Hematopoietic multipotent progenitor cell treated with erythropoietin and hydrocortisone succinate and interleukin-3 and kit ligand, for 6 days (in vitro differentiated cells): ENCODE measurements at regions not wholly inside any gene's neighbourhood (a gene's known extent, or its start where the extent isn't known, plus 50 kb on each side); places are given as distances from the start of the nearest gene placed in this dataset.
"Not testable (repeated sequence)": the region's sequence is repeated elsewhere in the genome, so short reads cannot be mapped to it uniquely, and the experiment has no call there.

Source experiments
- DNase-seq: peaks from one replicate; pipeline ENCODE4 v3.0.0-alpha.2; 2015

GRCh38 chr5:125657936-125658335 is 765.3 kb upstream of the GRAMD2B start:
- DNase-seq, result no peak

GRCh38 chr5:125659316-125660023 is 763.7 kb upstream of the GRAMD2B start:
- no peak for DNase-seq

GRCh38 chr5:125660231-125660895 is 762.8 kb upstream of the GRAMD2B start:
- DNase-seq, result no peak

- DNase-seq, result no peak
Observed at GRCh38 chr5:125661584-125661983, 761.6 kb upstream of the GRAMD2B start.

- DNase-seq, result no peak
Observed at GRCh38 chr5:125668884-125669283, 754.3 kb upstream of the GRAMD2B start.

- DNase-seq, result no peak
Observed at GRCh38 chr5:125673359-125673950, 749.8 kb upstream of the GRAMD2B start.

- no peak for DNase-seq
Observed at GRCh38 chr5:125679522-125679921, 743.7 kb upstream of the GRAMD2B start.

- no peak for DNase-seq
Observed at GRCh38 chr5:125683669-125684068, 739.5 kb upstream of the GRAMD2B start.

- no peak for DNase-seq
Observed at GRCh38 chr5:125685771-125686170, 737.4 kb upstream of the GRAMD2B start.

- not testable (repeated sequence) for DNase-seq
Observed at GRCh38 chr5:125691738-125692530, 731.3 kb upstream of the GRAMD2B start.

- DNase-seq, result no peak
Observed at GRCh38 chr5:125695996-125696655, 727.1 kb upstream of the GRAMD2B start.

- no peak for DNase-seq
Observed at GRCh38 chr5:125696762-125697161, 726.4 kb upstream of the GRAMD2B start.

- no peak for DNase-seq
Observed at GRCh38 chr5:125698420-125698819, 724.8 kb upstream of the GRAMD2B start.

- DNase-seq, result no peak
Observed at GRCh38 chr5:125699860-125700259, 723.3 kb upstream of the GRAMD2B start.

- DNase-seq, result no peak
Observed at GRCh38 chr5:125700380-125700861, 722.8 kb upstream of the GRAMD2B start.

- DNase-seq, result no peak
Observed at GRCh38 chr5:125703616-125704015, 719.6 kb upstream of the GRAMD2B start.

GRCh38 chr5:125704888-125705287 is 718.3 kb upstream of the GRAMD2B start:
- no peak for DNase-seq

- DNase-seq, result no peak
Observed at GRCh38 chr5:125708583-125708982, 714.6 kb upstream of the GRAMD2B start.

- no peak for DNase-seq
Observed at GRCh38 chr5:125710745-125711144, 712.5 kb upstream of the GRAMD2B start.

- no peak for DNase-seq
Observed at GRCh38 chr5:125712397-125712796, 710.8 kb upstream of the GRAMD2B start.

GRCh38 chr5:125713109-125713805 is 710.0 kb upstream of the GRAMD2B start:
- no peak for DNase-seq

- no peak for DNase-seq
Observed at GRCh38 chr5:125715216-125715615, 708.0 kb upstream of the GRAMD2B start.
